Inflammatory macrophage (primary cell): ENCODE measurements at regions not wholly inside any gene's neighbourhood (a gene's known extent, or its start where the extent isn't known, plus 50 kb on each side); places are given as distances from the start of the nearest gene placed in this dataset.

Source experiments
- DNase-seq, 2 donors: peaks; one replicate each; pipeline ENCODE4 v3.0.0-alpha.2; 2020 to 2022

GRCh38 chr10:93180482-93180931, 106.8 kb downstream of the CYP26A1 start:
- no peak for DNase-seq

GRCh38 chr10:93181271-93182048, 107.8 kb downstream of the CYP26A1 start:
- DNase-seq: peak; percentile 29 to 83

- no peak for DNase-seq
These were observed 108.3 kb downstream of the CYP26A1 start for GRCh38 chr10:93182049-93182327.

GRCh38 chr10:93182790-93183189, 109.1 kb downstream of the CYP26A1 start:
- DNase-seq: no peak

- no peak for DNase-seq
These were observed 113.0 kb downstream of the CYP26A1 start for GRCh38 chr10:93186653-93187052.

GRCh38 chr10:93189944-93190343, 116.3 kb downstream of the CYP26A1 start:
- DNase-seq: no peak

- peak; percentile 75 to 87 for DNase-seq
These were observed 116.7 kb downstream of the CYP26A1 start for GRCh38 chr10:93190372-93190771.

- DNase-seq: no peak
These were observed 120.2 kb downstream of the CYP26A1 start for GRCh38 chr10:93193906-93194305.

GRCh38 chr10:93198401-93199131, 124.9 kb downstream of the CYP26A1 start:
- peak in 1 of 2 donors; percentile 66 for DNase-seq

GRCh38 chr10:93199191-93199751, 125.6 kb downstream of the CYP26A1 start:
- peak; percentile 91 to 94 for DNase-seq

GRCh38 chr10:93204494-93205485, 131.1 kb downstream of the CYP26A1 start:
- no peak for DNase-seq

GRCh38 chr10:93206652-93207051, 133.0 kb downstream of the CYP26A1 start:
- DNase-seq: no peak

- DNase-seq: peak in 1 of 2 donors; percentile 46
These were observed 135.2 kb downstream of the CYP26A1 start for GRCh38 chr10:93208717-93209464.

- DNase-seq: no peak
These were observed 138.3 kb downstream of the CYP26A1 start for GRCh38 chr10:93211991-93212390.

- no peak for DNase-seq
These were observed 141.6 kb downstream of the CYP26A1 start for GRCh38 chr10:93215312-93215711.

GRCh38 chr10:93216341-93216985, 142.8 kb downstream of the CYP26A1 start:
- no peak for DNase-seq

- DNase-seq: no peak
These were observed 144.7 kb downstream of the CYP26A1 start for GRCh38 chr10:93218386-93218785.

GRCh38 chr10:93219347-93219746, 145.7 kb downstream of the CYP26A1 start:
- DNase-seq: no peak

- DNase-seq: peak in 1 of 2 donors; percentile 22
These were observed 146.8 kb downstream of the CYP26A1 start for GRCh38 chr10:93220296-93221170.

- no peak for DNase-seq
These were observed 147.4 kb downstream of the CYP26A1 start for GRCh38 chr10:93221171-93221496.
